GM13976 (cell line): ENCODE measurements at regions not wholly inside any gene's neighbourhood (a gene's known extent, or its start where the extent isn't known, plus 50 kb on each side); places are given as distances from the start of the nearest gene placed in this dataset.
"Not testable (repeated sequence)": the region's sequence is repeated elsewhere in the genome, so short reads cannot be mapped to it uniquely, and the experiment has no call there.

Experiments
- DNase-seq: peaks from one replicate; pipeline ENCODE4 v3.0.0; 2012; ENCODE audit warnings: low spot score
- in situ Hi-C: fragments of 300-500 bp; cut with MboI; formaldehyde crosslinking; loops from one replicate; pipeline ENCODE4 v1.12.0; 2022; ENCODE audit warnings: low sequenced_read_pairs, mixed read lengths, inconsistent platforms; ENCODE audit not compliant: unreplicated experiment
- TF ChIP-seq, protein P1 (sequence below): IDR thresholded peaks from 2 replicates; pipeline ENCODE4 v1.5.1; 2012; ENCODE audit warnings: borderline replicate concordance, mild to moderate bottlenecking; ENCODE audit not compliant: insufficient read depth; ENCODE audit errors: extremely low read depth, missing control alignments, control extremely low read depth

DNA sequence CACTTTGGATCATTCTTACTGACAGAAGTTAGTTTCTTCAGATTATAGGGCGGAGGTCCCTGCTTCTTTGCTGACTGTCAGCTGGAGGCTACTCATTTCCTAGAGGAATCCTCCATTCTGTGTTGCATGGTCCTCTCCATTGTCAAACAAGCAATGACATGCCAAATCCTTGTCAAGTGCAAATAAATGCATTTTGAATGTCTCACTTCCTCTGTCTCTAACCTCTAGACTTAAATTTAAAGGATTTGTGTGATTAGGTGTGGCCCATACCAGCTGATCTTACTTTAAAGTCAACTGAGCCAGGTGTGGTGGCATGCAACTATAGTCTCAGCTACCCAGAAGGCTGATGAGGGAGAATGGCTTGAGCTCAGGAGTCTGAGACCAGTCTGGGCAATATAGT, 458.4 kb upstream of the CCDC179 start:
- TF ChIP-seq, protein P1, sequence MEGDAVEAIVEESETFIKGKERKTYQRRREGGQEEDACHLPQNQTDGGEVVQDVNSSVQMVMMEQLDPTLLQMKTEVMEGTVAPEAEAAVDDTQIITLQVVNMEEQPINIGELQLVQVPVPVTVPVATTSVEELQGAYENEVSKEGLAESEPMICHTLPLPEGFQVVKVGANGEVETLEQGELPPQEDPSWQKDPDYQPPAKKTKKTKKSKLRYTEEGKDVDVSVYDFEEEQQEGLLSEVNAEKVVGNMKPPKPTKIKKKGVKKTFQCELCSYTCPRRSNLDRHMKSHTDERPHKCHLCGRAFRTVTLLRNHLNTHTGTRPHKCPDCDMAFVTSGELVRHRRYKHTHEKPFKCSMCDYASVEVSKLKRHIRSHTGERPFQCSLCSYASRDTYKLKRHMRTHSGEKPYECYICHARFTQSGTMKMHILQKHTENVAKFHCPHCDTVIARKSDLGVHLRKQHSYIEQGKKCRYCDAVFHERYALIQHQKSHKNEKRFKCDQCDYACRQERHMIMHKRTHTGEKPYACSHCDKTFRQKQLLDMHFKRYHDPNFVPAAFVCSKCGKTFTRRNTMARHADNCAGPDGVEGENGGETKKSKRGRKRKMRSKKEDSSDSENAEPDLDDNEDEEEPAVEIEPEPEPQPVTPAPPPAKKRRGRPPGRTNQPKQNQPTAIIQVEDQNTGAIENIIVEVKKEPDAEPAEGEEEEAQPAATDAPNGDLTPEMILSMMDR, result no peak
- in situ Hi-C loops, result no loop called here
- DNase-seq, result no peak

DNA sequence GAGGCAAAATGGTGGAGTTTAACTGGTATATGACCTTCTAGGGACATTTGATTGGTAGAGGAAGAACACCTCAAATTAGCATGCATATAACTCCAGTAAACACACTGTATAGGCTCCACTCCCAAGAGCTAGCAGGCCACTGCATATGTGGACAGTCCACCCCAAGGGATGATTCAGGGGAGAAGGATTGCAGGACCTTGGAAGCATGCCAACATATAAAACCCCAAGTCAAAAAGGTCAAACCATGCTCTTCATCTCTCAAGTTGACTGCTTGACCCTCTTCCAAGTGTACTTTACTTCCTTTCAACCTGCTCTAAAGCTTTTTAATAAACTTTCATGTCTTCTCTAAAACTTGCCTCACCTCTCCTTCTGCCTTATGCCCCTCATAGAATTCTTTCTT, 459.9 kb upstream of the CCDC179 start:
- in situ Hi-C loops, result no loop called here

DNA sequence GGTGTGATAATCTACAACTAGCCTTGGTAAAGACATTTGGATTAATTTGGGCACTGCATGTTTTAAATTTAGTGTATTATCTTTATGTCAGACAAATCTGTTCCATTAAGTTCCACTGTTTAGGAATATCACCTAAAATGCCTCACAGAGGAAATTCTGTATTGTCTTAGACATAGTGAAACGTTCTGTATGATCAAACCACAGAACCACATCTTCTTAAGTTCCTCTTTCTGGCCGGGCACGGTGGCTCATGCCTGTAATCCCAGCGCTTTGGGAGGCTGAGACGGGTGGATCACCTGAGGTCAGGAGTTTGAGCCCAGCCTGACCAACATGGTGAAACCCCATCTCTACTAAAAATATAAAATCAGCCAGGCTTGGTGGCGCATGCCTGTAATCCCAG, 475.3 kb upstream of the CCDC179 start:
- DNase-seq, in situ Hi-C loops: not testable (repeated sequence)

More for the DNA sequence above, 459.9 kb upstream of the CCDC179 start:
- no peak for DNase-seq
- TF ChIP-seq, protein P1, result no peak

DNA sequence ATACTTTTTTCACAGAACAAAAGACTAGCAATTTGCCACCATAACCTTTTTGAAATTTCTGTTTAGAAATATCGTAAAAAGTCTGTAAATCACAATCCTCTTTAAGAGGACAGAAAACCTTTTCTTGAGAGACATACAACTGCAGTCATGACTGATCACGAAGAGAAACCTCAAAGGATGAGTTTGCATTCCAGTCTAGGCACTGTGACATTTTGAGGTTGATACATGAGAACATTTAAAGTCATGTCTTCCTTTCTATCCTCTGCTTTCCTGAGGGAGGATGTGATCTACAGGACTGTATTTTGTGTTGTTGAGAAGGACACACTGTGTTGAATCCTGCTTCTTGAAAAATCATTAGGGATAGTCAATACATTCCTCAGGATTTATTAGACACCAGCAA, 476.7 kb upstream of the CCDC179 start:
- TF ChIP-seq, protein P1, result no peak
- no peak for DNase-seq
- in situ Hi-C loops, result no loop called here

DNA sequence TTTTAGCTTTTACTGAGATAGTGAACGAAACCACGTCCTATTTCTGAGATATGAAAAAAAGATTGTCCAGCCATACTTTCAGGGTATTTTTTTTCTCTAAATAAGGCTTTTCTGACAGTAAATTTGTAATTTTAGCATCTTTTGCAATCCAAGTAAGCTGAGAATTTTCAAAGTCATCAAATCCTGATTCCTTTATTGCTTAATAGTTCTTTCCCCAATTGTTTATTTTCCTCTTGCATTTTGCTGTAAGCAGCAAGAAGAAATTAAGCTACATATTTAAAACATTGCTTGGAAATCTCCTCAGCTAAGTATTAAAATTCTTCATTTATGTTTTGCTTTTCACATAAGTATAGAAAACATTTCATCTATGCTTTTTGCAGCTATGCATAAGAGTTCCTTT, 493.3 kb upstream of the CCDC179 start:
- in situ Hi-C loops, result no loop called here

DNA sequence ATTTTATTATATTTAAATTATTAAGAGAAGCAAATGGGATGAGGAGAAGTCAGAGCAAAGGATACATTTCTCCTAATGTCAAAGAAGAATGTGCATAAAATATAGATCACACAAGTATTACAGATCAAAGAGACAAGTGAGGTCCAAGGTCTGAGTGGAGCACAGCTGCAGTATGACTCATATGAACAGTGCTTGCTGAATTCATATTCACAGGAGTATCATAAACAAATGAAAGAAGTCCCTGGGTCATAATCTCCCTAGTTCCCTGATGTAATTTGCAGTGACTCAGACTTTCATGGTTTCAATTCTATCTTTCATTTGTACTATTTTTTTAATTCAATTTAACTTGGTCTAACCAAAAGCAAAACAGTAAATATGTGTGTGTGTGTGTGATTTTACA, 499.0 kb upstream of the CCDC179 start:
- TF ChIP-seq, protein P1, result no peak
- in situ Hi-C loops, result no loop called here
- no peak for DNase-seq

More for the DNA sequence above, 493.3 kb upstream of the CCDC179 start:
- TF ChIP-seq, protein P1, result no peak
- DNase-seq, result no peak

DNA sequence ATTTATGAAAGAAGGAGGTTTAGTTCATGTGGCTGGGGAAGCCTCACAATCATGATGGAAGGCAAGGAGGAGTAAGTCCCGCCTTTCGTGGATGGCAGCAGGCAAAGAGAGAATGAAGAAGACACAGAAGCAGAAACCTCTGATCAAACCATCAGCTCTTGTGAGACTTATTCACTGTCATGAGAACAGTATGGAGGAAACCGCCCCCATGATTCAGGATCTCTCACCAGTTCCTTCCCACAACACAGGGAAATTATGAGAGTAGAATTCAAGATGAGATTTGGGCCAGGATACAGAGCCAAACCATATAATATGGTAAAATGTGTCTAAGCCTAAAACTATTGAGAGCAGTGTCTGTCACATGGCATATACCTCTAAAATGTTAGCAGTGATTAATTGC, 503.8 kb upstream of the CCDC179 start:
- in situ Hi-C loops, result no loop called here
- TF ChIP-seq, protein P1, result no peak
- no peak for DNase-seq
